Neural cell (in vitro differentiated cells): ENCODE measurements at regions not wholly inside any gene's neighbourhood (a gene's known extent, or its start where the extent isn't known, plus 50 kb on each side); places are given as distances from the start of the nearest gene placed in this dataset.

Source experiments
- H2AFZ ChIP-seq: fragments of 200-600, 300-800 bp; sonication (generic), shearing (Covaris generic); 2 replicates; pipeline ENCODE4 v1.6.0; 2014; ENCODE audit warnings: low read depth, mild to moderate bottlenecking, antibody characterized with exemption, low read length, moderate library complexity
- H3F3A ChIP-seq: fragments of 200-600 bp; shearing (Covaris generic); 2 replicates; pipeline ENCODE4 v1.6.1; 2016; ENCODE audit warnings: mild to moderate bottlenecking, moderate library complexity, mixed read lengths, antibody characterized with exemption, low read length; ENCODE audit not compliant: insufficient read depth, poor library complexity, severe bottlenecking
- H3K27ac ChIP-seq: fragments of 200-600, 300-800 bp; sonication (generic), shearing (Covaris generic); 2 replicates; pipeline ENCODE4 v1.5.1; 2014; ENCODE audit warnings: mild to moderate bottlenecking, low read length, moderate library complexity
- H3K27me3 ChIP-seq: fragments of 300-800, 200-600 bp; sonication (generic), shearing (Covaris generic); 2 replicates; pipeline ENCODE4 v1.6.0; 2014; ENCODE audit warnings: mild to moderate bottlenecking, low read depth, low read length, moderate library complexity; ENCODE audit not compliant: insufficient read depth
- H3K36me3 ChIP-seq: fragments of 300-800, 200-600 bp; sonication (generic), shearing (Covaris generic); 2 replicates; pipeline ENCODE4 v1.5.1; 2014; ENCODE audit warnings: mild to moderate bottlenecking, antibody characterized with exemption, low read length, moderate library complexity; ENCODE audit not compliant: insufficient read depth
- H3K4me2 ChIP-seq: fragments of 300-800, 200-600 bp; sonication (generic), shearing (Covaris generic); 2 replicates; pipeline ENCODE4 v1.6.0; 2014; ENCODE audit warnings: mild to moderate bottlenecking, low read length
- H3K4me3 ChIP-seq: fragments of 300-800, 200-600 bp; sonication (generic), shearing (Covaris generic); 2 replicates; pipeline ENCODE4 v1.5.1; 2014; ENCODE audit warnings: mild to moderate bottlenecking, low read length, moderate library complexity
- H3K79me2 ChIP-seq: fragments of 200-600 bp; shearing (Covaris generic); replicated peaks from 2 replicates; pipeline ENCODE4 v1.6.0; 2014; ENCODE audit warnings: mild to moderate bottlenecking, low read length, moderate library complexity; ENCODE audit not compliant: insufficient read depth
- H3K9ac ChIP-seq: fragments of 300-800, 200-600 bp; sonication (generic), shearing (Covaris generic); 2 replicates; pipeline ENCODE4 v1.6.1; 2016; ENCODE audit warnings: mild to moderate bottlenecking, low read length, mixed read lengths
- H3K9me2 ChIP-seq: fragments of 200-600 bp; shearing (Covaris generic); 2 replicates; pipeline ENCODE4 v1.6.1; 2016; ENCODE audit warnings: mild to moderate bottlenecking, low read length, mixed read lengths; ENCODE audit not compliant: insufficient read depth
- H3K9me3 ChIP-seq: fragments of 200-600, 300-800 bp; sonication (generic), shearing (Covaris generic); 2 replicates; pipeline ENCODE4 v1.6.1; 2016; ENCODE audit warnings: mild to moderate bottlenecking, mixed run types, low read length, moderate library complexity, mixed read lengths
- H4K20me1 ChIP-seq: fragments of 200-600 bp; shearing (Covaris generic); 2 replicates; pipeline ENCODE4 v1.6.1; 2016; ENCODE audit warnings: mild to moderate bottlenecking, mixed run types; ENCODE audit not compliant: insufficient read depth
- EP300 ChIP-seq: fragments of 450-650 bp; conservative IDR thresholded peaks from 2 replicates; pipeline ENCODE4 v1.6.1; 2014; ENCODE audit warnings: antibody characterized with exemption, mild to moderate bottlenecking, moderate library complexity; ENCODE audit not compliant: poor library complexity, severe bottlenecking
- EZH2 ChIP-seq: fragments of 200-600, 300-800 bp; shearing (Covaris generic), sonication (generic); IDR thresholded peaks from 2 replicates; pipeline ENCODE4 v1.6.1; 2014; ENCODE audit warnings: antibody characterized with exemption, low read length, borderline replicate concordance, mild to moderate bottlenecking; ENCODE audit not compliant: insufficient read depth, poor library complexity, severe bottlenecking
- MXI1 ChIP-seq: fragments of 450-650 bp; conservative IDR thresholded peaks from 2 replicates; pipeline ENCODE4 v1.6.1; 2014; ENCODE audit warnings: antibody characterized with exemption, mild to moderate bottlenecking; ENCODE audit not compliant: poor library complexity, severe bottlenecking
- POLR2AphosphoS5 ChIP-seq: IDR thresholded peaks from 2 replicates; pipeline ENCODE4 v1.6.1; 2012
- RAD21 ChIP-seq: fragments of 450-650 bp; conservative IDR thresholded peaks from 2 replicates; pipeline ENCODE4 v1.6.1; 2014; ENCODE audit warnings: antibody characterized with exemption, mild to moderate bottlenecking, moderate library complexity
- SMC3 ChIP-seq: fragments of 450-650 bp; conservative IDR thresholded peaks from 2 replicates; pipeline ENCODE4 v1.6.1; 2014; ENCODE audit warnings: antibody characterized with exemption, mild to moderate bottlenecking, moderate library complexity; ENCODE audit not compliant: poor library complexity
- TAF1 ChIP-seq: IDR thresholded peaks from 2 replicates; pipeline ENCODE4 v1.6.1; 2012; ENCODE audit warnings: low read depth
- TF ChIP-seq, protein P1 (sequence below): fragments of 450-650 bp; IDR thresholded peaks from 2 replicates; pipeline ENCODE4 v1.5.1; 2014; ENCODE audit warnings: antibody characterized with exemption, mild to moderate bottlenecking, moderate library complexity; ENCODE audit not compliant: poor library complexity, severe bottlenecking
- TF ChIP-seq, protein P2 (sequence below): IDR thresholded peaks from 2 replicates; pipeline ENCODE4 v1.6.1; 2012; ENCODE audit warnings: borderline replicate concordance

DNA sequence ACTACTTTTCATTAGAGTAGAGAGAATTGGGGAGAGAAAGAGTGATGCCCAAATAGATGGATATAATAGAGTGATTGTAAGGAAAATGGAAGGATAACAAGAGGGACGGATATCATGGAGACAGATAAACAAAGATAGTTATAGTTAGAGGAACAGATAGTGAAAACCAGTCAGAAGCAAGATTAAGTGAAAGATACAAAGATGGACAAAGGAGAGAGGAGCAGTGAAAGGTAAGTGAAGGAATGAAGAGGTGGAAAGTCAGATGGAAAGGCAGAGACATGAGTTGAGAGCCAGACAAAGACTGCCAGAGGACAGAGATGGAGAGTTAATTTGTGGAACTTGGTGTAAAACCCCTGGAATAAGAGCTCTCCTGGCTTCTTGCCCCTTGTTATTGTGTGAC is 59.2 kb upstream of the CISTR start:
- no peak overlapping the region for H3K27ac ChIP-seq
- H3K79me2 ChIP-seq, result no peaks in the 10 kb centered on the region
- H3K4me2 ChIP-seq, result no peak overlapping the region
- H3K9me2 ChIP-seq, result no peaks in the 10 kb centered on the region
- no peak overlapping the region for H3K4me3 ChIP-seq
- H3K36me3 ChIP-seq, result no peaks in the 10 kb centered on the region
- no peaks in the 10 kb centered on the region for H3F3A ChIP-seq
- peaks cover 3% of the 10 kb centered on the region for H3K27me3 ChIP-seq
- no peaks in the 10 kb centered on the region for H4K20me1 ChIP-seq
- H3K9me3 ChIP-seq, result no peaks in the 10 kb centered on the region
- H3K9ac ChIP-seq, result no peak overlapping the region
- no peak for TF ChIP-seq POLR2AphosphoS5
- no peak for TF ChIP-seq MXI1
- TF ChIP-seq EZH2, result no peak
- TF ChIP-seq, protein P1, sequence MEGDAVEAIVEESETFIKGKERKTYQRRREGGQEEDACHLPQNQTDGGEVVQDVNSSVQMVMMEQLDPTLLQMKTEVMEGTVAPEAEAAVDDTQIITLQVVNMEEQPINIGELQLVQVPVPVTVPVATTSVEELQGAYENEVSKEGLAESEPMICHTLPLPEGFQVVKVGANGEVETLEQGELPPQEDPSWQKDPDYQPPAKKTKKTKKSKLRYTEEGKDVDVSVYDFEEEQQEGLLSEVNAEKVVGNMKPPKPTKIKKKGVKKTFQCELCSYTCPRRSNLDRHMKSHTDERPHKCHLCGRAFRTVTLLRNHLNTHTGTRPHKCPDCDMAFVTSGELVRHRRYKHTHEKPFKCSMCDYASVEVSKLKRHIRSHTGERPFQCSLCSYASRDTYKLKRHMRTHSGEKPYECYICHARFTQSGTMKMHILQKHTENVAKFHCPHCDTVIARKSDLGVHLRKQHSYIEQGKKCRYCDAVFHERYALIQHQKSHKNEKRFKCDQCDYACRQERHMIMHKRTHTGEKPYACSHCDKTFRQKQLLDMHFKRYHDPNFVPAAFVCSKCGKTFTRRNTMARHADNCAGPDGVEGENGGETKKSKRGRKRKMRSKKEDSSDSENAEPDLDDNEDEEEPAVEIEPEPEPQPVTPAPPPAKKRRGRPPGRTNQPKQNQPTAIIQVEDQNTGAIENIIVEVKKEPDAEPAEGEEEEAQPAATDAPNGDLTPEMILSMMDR, result no peak
- TF ChIP-seq SMC3, result no peak
- TF ChIP-seq, protein P2, sequence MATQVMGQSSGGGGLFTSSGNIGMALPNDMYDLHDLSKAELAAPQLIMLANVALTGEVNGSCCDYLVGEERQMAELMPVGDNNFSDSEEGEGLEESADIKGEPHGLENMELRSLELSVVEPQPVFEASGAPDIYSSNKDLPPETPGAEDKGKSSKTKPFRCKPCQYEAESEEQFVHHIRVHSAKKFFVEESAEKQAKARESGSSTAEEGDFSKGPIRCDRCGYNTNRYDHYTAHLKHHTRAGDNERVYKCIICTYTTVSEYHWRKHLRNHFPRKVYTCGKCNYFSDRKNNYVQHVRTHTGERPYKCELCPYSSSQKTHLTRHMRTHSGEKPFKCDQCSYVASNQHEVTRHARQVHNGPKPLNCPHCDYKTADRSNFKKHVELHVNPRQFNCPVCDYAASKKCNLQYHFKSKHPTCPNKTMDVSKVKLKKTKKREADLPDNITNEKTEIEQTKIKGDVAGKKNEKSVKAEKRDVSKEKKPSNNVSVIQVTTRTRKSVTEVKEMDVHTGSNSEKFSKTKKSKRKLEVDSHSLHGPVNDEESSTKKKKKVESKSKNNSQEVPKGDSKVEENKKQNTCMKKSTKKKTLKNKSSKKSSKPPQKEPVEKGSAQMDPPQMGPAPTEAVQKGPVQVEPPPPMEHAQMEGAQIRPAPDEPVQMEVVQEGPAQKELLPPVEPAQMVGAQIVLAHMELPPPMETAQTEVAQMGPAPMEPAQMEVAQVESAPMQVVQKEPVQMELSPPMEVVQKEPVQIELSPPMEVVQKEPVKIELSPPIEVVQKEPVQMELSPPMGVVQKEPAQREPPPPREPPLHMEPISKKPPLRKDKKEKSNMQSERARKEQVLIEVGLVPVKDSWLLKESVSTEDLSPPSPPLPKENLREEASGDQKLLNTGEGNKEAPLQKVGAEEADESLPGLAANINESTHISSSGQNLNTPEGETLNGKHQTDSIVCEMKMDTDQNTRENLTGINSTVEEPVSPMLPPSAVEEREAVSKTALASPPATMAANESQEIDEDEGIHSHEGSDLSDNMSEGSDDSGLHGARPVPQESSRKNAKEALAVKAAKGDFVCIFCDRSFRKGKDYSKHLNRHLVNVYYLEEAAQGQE, result no peak
- TF ChIP-seq RAD21, result no peak
- TF ChIP-seq TAF1, result no peak
- no peak for TF ChIP-seq EP300
- no peak overlapping the region for H2AFZ ChIP-seq

- H3K9me2 ChIP-seq, result no peaks in the 10 kb centered on the region
- no peak overlapping the region for H3K4me3 ChIP-seq
- no peaks in the 10 kb centered on the region for H3K9me3 ChIP-seq
- H3K27ac ChIP-seq, result no peak overlapping the region
- H3K79me2 ChIP-seq, result no peaks in the 10 kb centered on the region
- H4K20me1 ChIP-seq, result no peaks in the 10 kb centered on the region
- no peaks in the 10 kb centered on the region for H3F3A ChIP-seq
- no peaks in the 10 kb centered on the region for H3K36me3 ChIP-seq
- H3K27me3 ChIP-seq, result peaks cover 3% of the 10 kb centered on the region
- H3K4me2 ChIP-seq, result no peak overlapping the region
- TF ChIP-seq POLR2AphosphoS5 (no peak), TAF1 (no peak), RAD21 (no peak)
- TF ChIP-seq, protein P1, result no peak
- no peak overlapping the region for H3K9ac ChIP-seq
- no peak overlapping the region for H2AFZ ChIP-seq
Measured at GRCh38 chr12:53811606-53812005, 59.8 kb upstream of the CISTR start.
